ENCODE measurements at regions not wholly inside any gene's neighbourhood (a gene's known extent, or its start where the extent isn't known, plus 50 kb on each side); places are given as distances from the start of the nearest gene placed in this dataset.

GRCh38 chr11:49316180-49316579 lies 107.8 kb upstream of the FOLH1 start:
- Histone ChIP-seq H3K4me1 (ENCODE audit: insufficient read depth) (peaks cover 11% of the 10 kb centered on the region; the same call in 1 of the 2 replicates), H2AFZ (no peak overlapping the region), H3F3A (replicated peaks; ENCODE audit: low read depth) (no peaks in the 10 kb centered on the region), H3K9me2 (ENCODE audit: insufficient read depth) (no peaks in the 10 kb centered on the region), H3K36me3 (ENCODE audit: insufficient read depth) (no peaks in the 10 kb centered on the region), H3K4me2 (no peak overlapping the region), H4K20me1 (replicated peaks; ENCODE audit: insufficient read depth) (no peaks in the 10 kb centered on the region), H3K27me3 (ENCODE audit: insufficient read depth) (no peaks in the 10 kb centered on the region), H3K27ac (ENCODE audit: low read depth) (no peak overlapping the region), H3K79me2 (replicated peaks; ENCODE audit: insufficient read depth) (no peaks in the 10 kb centered on the region), H3K4me3 (no peak overlapping the region)
- Mint-ChIP-seq H3K36me3 (ENCODE audit: low read depth) (0 out of 3 replicates have a peak, but pooled peaks cover 5% of the 10 kb centered on the region), H3K4me1 (peaks cover 15% of the 10 kb centered on the region), H3K27me3 (ENCODE audit: insufficient read depth, low read depth, poor library complexity) (no peaks in the 10 kb centered on the region), H3K9me3 (peaks cover 12% of the 10 kb centered on the region), H3K27ac (no peak overlapping the region), H3K4me3 (no peak overlapping the region)
- ATAC-seq, result no peak
- no peak for DNase-seq (ENCODE audit: low spot score)
- TF ChIP-seq ZNF114 (CRISPR knock-in tag; IDR thresholded peaks at IDR 0.05) (no peak), EZH2phosphoT487 (IDR thresholded peaks at IDR 0.05; ENCODE audit: unreplicated experiment) (no peak)
- TF ChIP-seq, protein P1, sequence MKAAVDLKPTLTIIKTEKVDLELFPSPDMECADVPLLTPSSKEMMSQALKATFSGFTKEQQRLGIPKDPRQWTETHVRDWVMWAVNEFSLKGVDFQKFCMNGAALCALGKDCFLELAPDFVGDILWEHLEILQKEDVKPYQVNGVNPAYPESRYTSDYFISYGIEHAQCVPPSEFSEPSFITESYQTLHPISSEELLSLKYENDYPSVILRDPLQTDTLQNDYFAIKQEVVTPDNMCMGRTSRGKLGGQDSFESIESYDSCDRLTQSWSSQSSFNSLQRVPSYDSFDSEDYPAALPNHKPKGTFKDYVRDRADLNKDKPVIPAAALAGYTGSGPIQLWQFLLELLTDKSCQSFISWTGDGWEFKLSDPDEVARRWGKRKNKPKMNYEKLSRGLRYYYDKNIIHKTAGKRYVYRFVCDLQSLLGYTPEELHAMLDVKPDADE (IDR thresholded peaks at IDR 0.05), result no peak

GRCh38 chr11:49303080-49303479 lies 94.7 kb upstream of the FOLH1 start:
- Mint-ChIP-seq H3K27ac (no peak overlapping the region), H3K4me3 (no peak overlapping the region), H3K9me3 (peaks cover 2% of the 10 kb centered on the region; the same call in 2 of the 3 replicates), H3K36me3 (ENCODE audit: low read depth) (peaks cover 2% of the 10 kb centered on the region; the same call in 2 of the 3 replicates), H3K27me3 (ENCODE audit: insufficient read depth, low read depth, poor library complexity) (no peaks in the 10 kb centered on the region), H3K4me1 (peaks cover 28% of the 10 kb centered on the region)
- Histone ChIP-seq H3K4me1 (ENCODE audit: insufficient read depth) (peaks cover 22% of the 10 kb centered on the region), H3F3A (replicated peaks; ENCODE audit: low read depth) (no peaks in the 10 kb centered on the region), H3K27me3 (ENCODE audit: insufficient read depth) (no peaks in the 10 kb centered on the region), H3K9me2 (ENCODE audit: insufficient read depth) (no peaks in the 10 kb centered on the region), H3K4me2 (no peak overlapping the region), H3K4me3 (no peak overlapping the region), H3K27ac (ENCODE audit: low read depth) (no peak overlapping the region), H4K20me1 (replicated peaks; ENCODE audit: insufficient read depth) (no peaks in the 10 kb centered on the region), H3K79me2 (replicated peaks; ENCODE audit: insufficient read depth) (no peaks in the 10 kb centered on the region), H2AFZ (no peak overlapping the region), H3K36me3 (ENCODE audit: insufficient read depth) (no peaks in the 10 kb centered on the region)
- DNase-seq (ENCODE audit: low spot score) (no peak), ATAC-seq (no peak)
- no peak for TF ChIP-seq JUNB (IDR thresholded peaks at IDR 0.05; ENCODE audit: unreplicated experiment)
- no peak for TF ChIP-seq EZH2phosphoT487 (IDR thresholded peaks at IDR 0.05; ENCODE audit: unreplicated experiment)
- TF ChIP-seq ZNF462 (CRISPR knock-in tag; IDR thresholded peaks at IDR 0.05), result no peak
- no peak for TF ChIP-seq NANOG (IDR thresholded peaks at IDR 0.05; ENCODE audit: borderline replicate concordance)
- no peak for TF ChIP-seq CREB1 (CRISPR knock-in tag; IDR thresholded peaks at IDR 0.05; ENCODE audit: low read depth)
